ENCODE measurements at regions not wholly inside any gene's neighbourhood (a gene's known extent, or its start where the extent isn't known, plus 50 kb on each side); places are given as distances from the start of the nearest gene placed in this dataset.

- H3K36me3 ChIP-seq = no peaks in the 10 kb centered on the region
- no peak overlapping the region for H3K4me3 ChIP-seq
- H3K27me3 ChIP-seq = no peaks in the 10 kb centered on the region
- DNase-seq = no peak
- WGBS, 2 donors = 93 to 94% methylated on average over 1 of the region's 1 CpG
- TF ChIP-seq POLR2A (IDR thresholded peaks at IDR 0.05) (no peak), CTCF (IDR thresholded peaks at IDR 0.05) (no peak), EP300 (IDR thresholded peaks at IDR 0.05) (no peak), POLR2AphosphoS5 (IDR thresholded peaks at IDR 0.05) (no peak)
- no peak overlapping the region for H3K27ac ChIP-seq
- no peaks in the 10 kb centered on the region for H3K9me3 ChIP-seq
- intact Hi-C loops (cut with DNase I) = no loop called here
- peaks cover 0 to 13% (median 8%) of the 10 kb centered on the region in 4 donors for H3K4me1 ChIP-seq
Measured at GRCh38 chr7:91630581-91631380, 249.7 kb downstream of the MTERF1 start.

- TF ChIP-seq POLR2AphosphoS5 (IDR thresholded peaks at IDR 0.05) = no peak
- no peak for TF ChIP-seq CTCF (IDR thresholded peaks at IDR 0.05)
- TF ChIP-seq POLR2A (IDR thresholded peaks at IDR 0.05) = no peak
- TF ChIP-seq EP300 (IDR thresholded peaks at IDR 0.05) = no peak
- intact Hi-C loops (cut with DNase I) = no loop called here
- no peaks in the 10 kb centered on the region for H3K9me3 ChIP-seq
- peaks cover 0 to 13% (median 8%) of the 10 kb centered on the region in 4 donors for H3K4me1 ChIP-seq
- no peaks in the 10 kb centered on the region for H3K27me3 ChIP-seq
- no peak overlapping the region for H3K27ac ChIP-seq
- no peak for DNase-seq
- H3K4me3 ChIP-seq = no peak overlapping the region
- WGBS, 2 donors = 61 to 70% methylated on average over 3 of the region's 3 CpGs
- H3K36me3 ChIP-seq = no peaks in the 10 kb centered on the region
Measured at GRCh38 chr7:91632234-91632940, 248.1 kb downstream of the MTERF1 start.

- no peaks in the 10 kb centered on the region for H3K27me3 ChIP-seq
- intact Hi-C loops (cut with DNase I) = no loop called here
Measured at GRCh38 chr7:91633013-91633441, 247.5 kb downstream of the MTERF1 start.

DNA sequence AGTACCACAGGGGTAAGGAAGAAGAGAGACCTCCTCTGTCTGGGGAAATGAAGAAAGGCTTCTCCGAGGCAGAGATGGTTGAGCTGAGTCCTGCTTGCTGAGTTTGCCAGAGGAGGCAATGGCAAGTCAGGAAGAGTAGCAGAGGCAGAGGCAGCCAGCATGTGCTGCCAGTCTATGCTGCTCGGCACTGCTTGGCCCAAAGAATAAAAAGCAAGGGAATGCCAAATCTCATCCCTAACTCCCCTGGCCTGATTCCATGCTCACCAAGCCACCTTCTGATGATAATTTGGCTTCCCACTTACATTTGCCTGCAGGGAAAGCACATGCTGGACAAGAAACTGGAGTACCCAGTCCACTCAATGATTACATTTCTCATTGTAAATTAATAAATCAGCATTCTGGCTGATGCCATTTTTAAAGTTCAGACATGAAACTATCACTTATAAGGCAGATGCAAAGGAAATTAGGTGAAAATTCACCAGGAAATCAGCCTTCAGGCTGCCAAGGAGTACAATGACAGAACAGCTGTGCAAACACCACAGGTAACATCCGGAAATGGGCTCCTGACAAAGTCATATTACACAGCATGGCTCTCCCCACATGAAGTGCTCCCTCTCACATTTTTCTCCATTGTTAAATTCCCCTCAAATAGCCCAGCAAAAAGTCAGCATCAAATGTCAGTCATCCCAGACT is 245.9 kb downstream of the MTERF1 start:
- H3K27ac ChIP-seq = no peak overlapping the region
- H3K4me1 ChIP-seq = no peaks in the 10 kb centered on the region
- H3K27me3 ChIP-seq = no peaks in the 10 kb centered on the region
- no peak for DNase-seq
- intact Hi-C loops (cut with DNase I) = no loop called here
- H3K4me3 ChIP-seq = no peak overlapping the region
- TF ChIP-seq POLR2A (IDR thresholded peaks at IDR 0.05) (no peak), CTCF (IDR thresholded peaks at IDR 0.05) (no peak), EP300 (IDR thresholded peaks at IDR 0.05) (no peak)
- H3K9me3 ChIP-seq = no peaks in the 10 kb centered on the region
- 38 to 78% methylated on average over 3 of the region's 3 CpGs for WGBS, 2 donors
- H3K36me3 ChIP-seq = no peaks in the 10 kb centered on the region

More at GRCh38 chr7:91633013-91633441, 247.5 kb downstream of the MTERF1 start:
- 86 to 91% methylated on average over 8 of the region's 8 CpGs for WGBS, 2 donors
- Histone ChIP-seq H3K4me1 (peaks cover 0 to 13% (median 8%) of the 10 kb centered on the region in 4 donors), H3K36me3 (no peaks in the 10 kb centered on the region), H3K9me3 (no peaks in the 10 kb centered on the region), H3K27ac (no peak overlapping the region), H3K4me3 (no peak overlapping the region)
- TF ChIP-seq POLR2AphosphoS5 (IDR thresholded peaks at IDR 0.05) = no peak
- no peak for TF ChIP-seq EP300 (IDR thresholded peaks at IDR 0.05)
- no peak for TF ChIP-seq CTCF (IDR thresholded peaks at IDR 0.05)
- TF ChIP-seq POLR2A (IDR thresholded peaks at IDR 0.05) = no peak
- DNase-seq = no peak
